ENCODE measurements at regions not wholly inside any gene's neighbourhood (a gene's known extent, or its start where the extent isn't known, plus 50 kb on each side); places are given as distances from the start of the nearest gene placed in this dataset.

DNA sequence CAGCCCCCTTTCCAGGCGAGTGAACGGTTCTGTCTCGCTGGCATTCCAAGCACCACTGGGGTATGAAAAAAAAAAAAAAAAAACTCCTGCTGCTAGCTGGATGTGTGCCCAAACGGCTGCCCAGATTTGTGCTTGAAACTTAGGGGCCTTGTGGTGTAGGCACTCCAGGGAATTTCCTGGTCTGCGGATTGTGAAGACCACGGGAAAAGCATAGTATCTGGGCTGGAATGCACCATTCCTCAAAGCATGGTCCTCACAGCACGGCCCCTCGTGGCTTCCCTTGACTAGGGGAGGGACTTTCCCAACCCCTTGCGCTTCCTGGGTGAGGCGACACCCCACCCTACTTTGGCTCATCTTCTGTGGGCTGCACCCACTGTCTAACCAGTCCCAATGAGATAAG, 516.8 kb upstream of the FAM241A start:
- Histone ChIP-seq H3K9ac (ENCODE audit: insufficient read depth in 1 of 2, low read depth in 2 of 2, low read length in 2 of 2) (no peak overlapping the region), H3K27ac (ENCODE audit: extremely low read depth, low read depth, low read length) (no peak overlapping the region), H3K9me3 (replicated peaks; ENCODE audit: control insufficient read depth, insufficient read depth, low read depth, low read length) (no peaks in the 10 kb centered on the region), H3K4me2 (ENCODE audit: insufficient read depth, low read length) (no peak overlapping the region), H3K4me1 (replicated peaks in 1 of 2; ENCODE audit: control insufficient read depth in 2 of 2, insufficient read depth in 2 of 2, low read length in 2 of 2) (no peaks in the 10 kb centered on the region), H3K79me2 (ENCODE audit: control insufficient read depth, insufficient read depth, low read length) (no peaks in the 10 kb centered on the region), H3K4me3 (no peak overlapping the region), H3K9me1 (ENCODE audit: control insufficient read depth, insufficient read depth, low read length) (no peaks in the 10 kb centered on the region), H3K27me3 (ENCODE audit: control insufficient read depth in 2 of 2, insufficient read depth in 2 of 2, low read length in 2 of 2) (no peaks in the 10 kb centered on the region), H4K20me1 (replicated peaks; ENCODE audit: control insufficient read depth, insufficient read depth, low read length) (no peaks in the 10 kb centered on the region), H3K36me3 (ENCODE audit: control insufficient read depth, insufficient read depth, low read length) (no peaks in the 10 kb centered on the region), H2AFZ (ENCODE audit: low read depth, low read length) (no peak overlapping the region)
- no peak for FAIRE-seq
- intact Hi-C loops (cut with micrococcal nuclease): no loop called here
- WGBS (ENCODE audit: insufficient coverage, low coverage, missing lambda C conversion rate): 0% methylated on average over 9 of the region's 10 CpGs
- POLR2A ChIA-PET: interaction anchor here (0.7 kb wide), 1 partner anchor 1002 kb away, joined by 3 read pairs; no protein-coding TSS in a partner anchor
- DNase-seq (ENCODE audit: extremely low read depth in 1 of 4, low spot score in 3 of 4): no peak
- in situ Hi-C loops (cut with MboI): no loop called here
- CTCF ChIA-PET (ENCODE audit: low intra/inter-chr PET ratio): no interaction called here
- no TSS peak for BruUV-seq (replicated peaks)
- ATAC-seq: no peak
- TF ChIP-seq ARHGAP35 (IDR thresholded peaks at IDR 0.05; ENCODE audit: partially characterized antibody) (no peak), ATF7 (IDR thresholded peaks at IDR 0.05) (no peak), CBX2 (IDR thresholded peaks at IDR 0.05; ENCODE audit: insufficient read depth, low read length, poor library complexity, severe bottlenecking) (no peak), ZNF398 (CRISPR knock-in tag; IDR thresholded peaks at IDR 0.05) (no peak), RBBP5 (IDR thresholded peaks at IDR 0.05; ENCODE audit: borderline replicate concordance, insufficient read depth, low read length, poor library complexity, severe bottlenecking) (no peak), NR0B1 (IDR thresholded peaks at IDR 0.05; ENCODE audit: partially characterized antibody) (no peak), NR2C1 (IDR thresholded peaks at IDR 0.05) (no peak), NR2C1 (tag; IDR thresholded peaks at IDR 0.05) (no peak), RBFOX2 (IDR thresholded peaks at IDR 0.05; ENCODE audit: low read depth, low read length) (no peak), NFATC3 (IDR thresholded peaks at IDR 0.05) (no peak), HMG20A (CRISPR knock-in tag; conservative IDR thresholded peaks at IDR 0.05) (no peak), C11orf30 (IDR thresholded peaks at IDR 0.05; ENCODE audit: low read depth) (no peak), CREBBP (IDR thresholded peaks at IDR 0.05; ENCODE audit: low read depth, low read length) (no peak), PPARD (CRISPR knock-in tag; IDR thresholded peaks at IDR 0.05) (no peak)
- TF ChIP-seq, protein P1, sequence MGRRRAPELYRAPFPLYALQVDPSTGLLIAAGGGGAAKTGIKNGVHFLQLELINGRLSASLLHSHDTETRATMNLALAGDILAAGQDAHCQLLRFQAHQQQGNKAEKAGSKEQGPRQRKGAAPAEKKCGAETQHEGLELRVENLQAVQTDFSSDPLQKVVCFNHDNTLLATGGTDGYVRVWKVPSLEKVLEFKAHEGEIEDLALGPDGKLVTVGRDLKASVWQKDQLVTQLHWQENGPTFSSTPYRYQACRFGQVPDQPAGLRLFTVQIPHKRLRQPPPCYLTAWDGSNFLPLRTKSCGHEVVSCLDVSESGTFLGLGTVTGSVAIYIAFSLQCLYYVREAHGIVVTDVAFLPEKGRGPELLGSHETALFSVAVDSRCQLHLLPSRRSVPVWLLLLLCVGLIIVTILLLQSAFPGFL (CRISPR knock-in tag; IDR thresholded peaks at IDR 0.05): no peak
- TF ChIP-seq, protein P2, sequence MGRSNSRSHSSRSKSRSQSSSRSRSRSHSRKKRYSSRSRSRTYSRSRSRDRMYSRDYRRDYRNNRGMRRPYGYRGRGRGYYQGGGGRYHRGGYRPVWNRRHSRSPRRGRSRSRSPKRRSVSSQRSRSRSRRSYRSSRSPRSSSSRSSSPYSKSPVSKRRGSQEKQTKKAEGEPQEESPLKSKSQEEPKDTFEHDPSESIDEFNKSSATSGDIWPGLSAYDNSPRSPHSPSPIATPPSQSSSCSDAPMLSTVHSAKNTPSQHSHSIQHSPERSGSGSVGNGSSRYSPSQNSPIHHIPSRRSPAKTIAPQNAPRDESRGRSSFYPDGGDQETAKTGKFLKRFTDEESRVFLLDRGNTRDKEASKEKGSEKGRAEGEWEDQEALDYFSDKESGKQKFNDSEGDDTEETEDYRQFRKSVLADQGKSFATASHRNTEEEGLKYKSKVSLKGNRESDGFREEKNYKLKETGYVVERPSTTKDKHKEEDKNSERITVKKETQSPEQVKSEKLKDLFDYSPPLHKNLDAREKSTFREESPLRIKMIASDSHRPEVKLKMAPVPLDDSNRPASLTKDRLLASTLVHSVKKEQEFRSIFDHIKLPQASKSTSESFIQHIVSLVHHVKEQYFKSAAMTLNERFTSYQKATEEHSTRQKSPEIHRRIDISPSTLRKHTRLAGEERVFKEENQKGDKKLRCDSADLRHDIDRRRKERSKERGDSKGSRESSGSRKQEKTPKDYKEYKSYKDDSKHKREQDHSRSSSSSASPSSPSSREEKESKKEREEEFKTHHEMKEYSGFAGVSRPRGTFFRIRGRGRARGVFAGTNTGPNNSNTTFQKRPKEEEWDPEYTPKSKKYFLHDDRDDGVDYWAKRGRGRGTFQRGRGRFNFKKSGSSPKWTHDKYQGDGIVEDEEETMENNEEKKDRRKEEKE (IDR thresholded peaks at IDR 0.05; ENCODE audit: borderline replicate concordance in 1 of 2, control insufficient read depth in 1 of 2, low read depth in 2 of 2, low read length in 1 of 2): no peak
